ENCODE measurements at regions not wholly inside any gene's neighbourhood (a gene's known extent, or its start where the extent isn't known, plus 50 kb on each side); places are given as distances from the start of the nearest gene placed in this dataset.

DNA sequence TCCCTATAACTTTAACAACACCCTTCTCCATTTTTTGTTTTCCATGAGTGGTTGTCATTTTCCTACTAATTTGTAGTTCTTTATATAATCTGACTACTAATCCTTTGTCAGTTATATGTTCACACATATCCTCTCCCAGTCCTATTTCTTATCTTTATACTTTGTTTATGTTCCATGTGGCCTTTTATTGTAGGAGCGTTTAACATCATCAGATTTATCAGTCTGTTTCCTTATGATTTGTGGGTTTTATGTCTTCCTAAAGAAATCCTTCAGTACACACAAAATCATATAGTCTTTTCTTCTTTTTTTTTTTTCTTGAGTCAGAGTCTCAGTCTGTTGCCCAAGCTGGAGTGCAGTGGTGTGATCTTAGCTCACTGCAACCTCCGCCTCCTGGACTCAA lies 204.9 kb upstream of the SPRY1 start:
- TF ChIP-seq, protein P1, sequence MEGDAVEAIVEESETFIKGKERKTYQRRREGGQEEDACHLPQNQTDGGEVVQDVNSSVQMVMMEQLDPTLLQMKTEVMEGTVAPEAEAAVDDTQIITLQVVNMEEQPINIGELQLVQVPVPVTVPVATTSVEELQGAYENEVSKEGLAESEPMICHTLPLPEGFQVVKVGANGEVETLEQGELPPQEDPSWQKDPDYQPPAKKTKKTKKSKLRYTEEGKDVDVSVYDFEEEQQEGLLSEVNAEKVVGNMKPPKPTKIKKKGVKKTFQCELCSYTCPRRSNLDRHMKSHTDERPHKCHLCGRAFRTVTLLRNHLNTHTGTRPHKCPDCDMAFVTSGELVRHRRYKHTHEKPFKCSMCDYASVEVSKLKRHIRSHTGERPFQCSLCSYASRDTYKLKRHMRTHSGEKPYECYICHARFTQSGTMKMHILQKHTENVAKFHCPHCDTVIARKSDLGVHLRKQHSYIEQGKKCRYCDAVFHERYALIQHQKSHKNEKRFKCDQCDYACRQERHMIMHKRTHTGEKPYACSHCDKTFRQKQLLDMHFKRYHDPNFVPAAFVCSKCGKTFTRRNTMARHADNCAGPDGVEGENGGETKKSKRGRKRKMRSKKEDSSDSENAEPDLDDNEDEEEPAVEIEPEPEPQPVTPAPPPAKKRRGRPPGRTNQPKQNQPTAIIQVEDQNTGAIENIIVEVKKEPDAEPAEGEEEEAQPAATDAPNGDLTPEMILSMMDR (IDR thresholded peaks at IDR 0.05; ENCODE audit: low read depth, low read length) = no peak
- no peak for TF ChIP-seq EZH2phosphoT487 (IDR thresholded peaks at IDR 0.05; ENCODE audit: low read depth)
